HG02642 (cell line): ENCODE measurements at regions not wholly inside any gene's neighbourhood (a gene's known extent, or its start where the extent isn't known, plus 50 kb on each side); places are given as distances from the start of the nearest gene placed in this dataset.
A peak's percentile ranks its signal among the peaks of the same experiment; 100 is the strongest.

Experiments
- ATAC-seq: cut with Tn5 transposase; IDR thresholded peaks from one replicate; pipeline ENCODE4 v1.9.1; 2021; ENCODE audit warnings: mild to moderate bottlenecking; ENCODE audit not compliant: unreplicated experiment, poor library complexity

- ATAC-seq, result no peak
These were observed 203.5 kb downstream of the RBFOX3 start for GRCh38 chr17:79407385-79407784.

- ATAC-seq, result no peak
These were observed 204.5 kb downstream of the RBFOX3 start for GRCh38 chr17:79406316-79406715.

- ATAC-seq, result no peak
These were observed 205.0 kb downstream of the RBFOX3 start for GRCh38 chr17:79405823-79406222.

- ATAC-seq, result no peak
These were observed 206.5 kb downstream of the RBFOX3 start for GRCh38 chr17:79404136-79404911.

- ATAC-seq, result no peak
These were observed 208.9 kb downstream of the RBFOX3 start for GRCh38 chr17:79401704-79402674.

- ATAC-seq, result peak; percentile 64
These were observed 209.7 kb downstream of the RBFOX3 start for GRCh38 chr17:79400989-79401703.

- ATAC-seq, result no peak
These were observed 211.2 kb downstream of the RBFOX3 start for GRCh38 chr17:79399610-79400144.

GRCh38 chr17:79398441-79398840 is 212.4 kb downstream of the RBFOX3 start:
- ATAC-seq, result no peak

GRCh38 chr17:79396696-79397095 is 214.2 kb downstream of the RBFOX3 start:
- ATAC-seq, result no peak

GRCh38 chr17:79395545-79395944 is 215.3 kb downstream of the RBFOX3 start:
- ATAC-seq, result no peak

- ATAC-seq, result no peak
These were observed 215.8 kb downstream of the RBFOX3 start for GRCh38 chr17:79395066-79395465.

GRCh38 chr17:79393358-79394052 is 217.3 kb downstream of the RBFOX3 start:
- peak; percentile 39 for ATAC-seq

- ATAC-seq, result no peak
These were observed 218.3 kb downstream of the RBFOX3 start for GRCh38 chr17:79392598-79392997.

- ATAC-seq, result no peak
These were observed 219.2 kb downstream of the RBFOX3 start for GRCh38 chr17:79391376-79392233.

- ATAC-seq, result no peak
These were observed 221.0 kb downstream of the RBFOX3 start for GRCh38 chr17:79389896-79390295.

- no peak for ATAC-seq
These were observed 222.1 kb downstream of the RBFOX3 start for GRCh38 chr17:79388556-79389295.

- ATAC-seq, result no peak
These were observed 223.1 kb downstream of the RBFOX3 start for GRCh38 chr17:79387783-79388182.

GRCh38 chr17:79385962-79386563 is 224.8 kb downstream of the RBFOX3 start:
- no peak for ATAC-seq
